ENCODE measurements at regions not wholly inside any gene's neighbourhood (a gene's known extent, or its start where the extent isn't known, plus 50 kb on each side); places are given as distances from the start of the nearest gene placed in this dataset.

DNA sequence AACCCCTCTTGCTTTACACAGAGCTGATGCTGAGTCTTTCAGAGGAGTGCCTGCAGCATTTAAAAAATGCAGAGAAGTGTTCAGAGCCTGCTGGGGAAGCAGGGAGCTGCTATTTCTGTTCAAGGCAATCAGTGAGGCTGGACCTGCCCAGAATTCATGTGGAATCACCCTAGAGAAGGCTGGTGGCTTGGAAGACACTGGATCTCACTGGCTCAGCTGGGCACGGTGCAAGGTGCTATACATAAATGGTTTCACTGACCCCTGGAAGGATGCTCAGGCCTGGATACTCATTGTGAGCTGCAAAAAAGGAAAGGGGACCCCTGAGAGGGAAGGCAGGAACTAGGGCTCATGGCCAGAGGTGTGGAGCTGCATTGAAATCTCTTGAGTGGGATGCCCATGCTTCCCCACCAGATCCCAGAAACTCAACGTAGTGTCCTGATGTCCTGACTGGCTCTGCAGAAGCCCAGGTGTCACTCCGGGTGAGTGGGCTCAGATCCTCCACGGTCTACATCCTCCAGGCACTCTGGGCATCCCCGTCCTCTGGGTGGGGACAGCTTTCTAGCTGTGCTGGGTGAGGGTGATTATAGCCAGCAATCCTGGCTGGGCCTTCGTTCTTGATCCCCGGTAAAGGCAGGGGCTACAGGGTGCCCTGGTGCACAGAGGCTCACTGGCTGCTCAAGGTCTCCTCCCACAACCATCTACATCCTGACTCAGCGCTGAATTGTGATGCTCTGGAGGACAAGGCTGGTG, 77.2 kb upstream of the TNS3 start:
- H3K79me2 ChIP-seq (ENCODE audit: insufficient read depth) = no peaks in the 10 kb centered on the region
- H3K9ac ChIP-seq = no peak overlapping the region
- POLR2A ChIA-PET = no interaction called here
- H3K27me3 ChIP-seq (ENCODE audit: insufficient read depth) = no peaks in the 10 kb centered on the region
- no peak overlapping the region for H3K4me3 ChIP-seq (ENCODE audit: low read depth in 2 of 2, low read length in 1 of 2)
- H4K20me1 ChIP-seq (ENCODE audit: insufficient read depth) = no peaks in the 10 kb centered on the region
- peaks cover 7% of the 10 kb centered on the region for H3F3A ChIP-seq (replicated peaks; ENCODE audit: insufficient read depth)
- H3K4me2 ChIP-seq = no peak overlapping the region
- peaks cover 7 to 22% of the 10 kb centered on the region in 2 experiments; a peak in 3 of 4 replicates for H3K4me1 ChIP-seq (ENCODE audit: control insufficient read depth in 1 of 2, insufficient read depth in 2 of 2, low read depth in 1 of 2, low read length in 1 of 2)
- DNase-seq = no peak
- 100% methylated on average over 1 of the region's 8 CpGs for WGBS (ENCODE audit: low lambda C conversion rate)
- TF ChIP-seq MEF2A (IDR thresholded peaks at IDR 0.05; ENCODE audit: borderline replicate concordance, low read depth) (no peak), RFX5 (IDR thresholded peaks at IDR 0.05; ENCODE audit: low read length) (no peak), MAX (IDR thresholded peaks at IDR 0.05; ENCODE audit: low read depth) (no peak)
- H3K9me2 ChIP-seq = no peaks in the 10 kb centered on the region
- no peaks in the 10 kb centered on the region for H3K36me3 ChIP-seq (replicated peaks in 1 of 2; ENCODE audit: control insufficient read depth in 1 of 2, insufficient read depth in 2 of 2, low read length in 1 of 2)
- CTCF ChIA-PET = interaction anchor here (1.2 to 1.7 kb wide), 3 partner anchors 17 to 393 kb away, joined by 4 to 6 read pairs (median 5); no protein-coding TSS in a partner anchor
- H3K27ac ChIP-seq (ENCODE audit: low read depth in 2 of 2, low read length in 1 of 2) = no peak overlapping the region
- no peak overlapping the region for H2AFZ ChIP-seq (ENCODE audit: low read depth)
- H3K9me3 ChIP-seq = no peaks in the 10 kb centered on the region

- TF ChIP-seq RFX5 (IDR thresholded peaks at IDR 0.05; ENCODE audit: low read length) = no peak
- TF ChIP-seq FOSL2 (IDR thresholded peaks at IDR 0.05; ENCODE audit: borderline replicate concordance, low read depth) = no peak
- TF ChIP-seq YY1 (IDR thresholded peaks at IDR 0.05; ENCODE audit: low read depth) = no peak
- no peak for TF ChIP-seq TEAD4 (IDR thresholded peaks at IDR 0.05; ENCODE audit: borderline replicate concordance, insufficient read depth)
- TF ChIP-seq ELF1 (IDR thresholded peaks at IDR 0.05) = no peak
- TF ChIP-seq EZH2phosphoT487 (IDR thresholded peaks at IDR 0.05; ENCODE audit: borderline replicate concordance, low read depth) = no peak
- TF ChIP-seq TCF12 (IDR thresholded peaks at IDR 0.05) = no peak
- no peak for TF ChIP-seq EP300 (IDR thresholded peaks at IDR 0.05; ENCODE audit: borderline replicate concordance in 1 of 2, low read depth in 1 of 2, low read length in 1 of 2)
- no peak for TF ChIP-seq MAX (IDR thresholded peaks at IDR 0.05; ENCODE audit: low read depth)
- no peak for TF ChIP-seq RCOR1 (IDR thresholded peaks at IDR 0.05; ENCODE audit: low read length)
- TF ChIP-seq RXRA (IDR thresholded peaks at IDR 0.05; ENCODE audit: borderline replicate concordance, low read depth) = no peak
- H3K79me2 ChIP-seq (ENCODE audit: insufficient read depth) = no peaks in the 10 kb centered on the region
- peaks cover 15 to 29% of the 10 kb centered on the region in 2 experiments; a peak in 3 of 4 replicates for H3K4me1 ChIP-seq (ENCODE audit: control insufficient read depth in 1 of 2, insufficient read depth in 2 of 2, low read depth in 1 of 2, low read length in 1 of 2)
- H3K4me3 ChIP-seq (ENCODE audit: low read depth in 2 of 2, low read length in 1 of 2) = no peak overlapping the region
- no peak for DNase-seq
- POLR2A ChIA-PET = no interaction called here
- H3F3A ChIP-seq (replicated peaks; ENCODE audit: insufficient read depth) = peaks cover 15% of the 10 kb centered on the region
- no peak overlapping the region for H3K9ac ChIP-seq
- H3K4me2 ChIP-seq = no peak overlapping the region
- CTCF ChIA-PET = no interaction called here
- H3K36me3 ChIP-seq (replicated peaks in 1 of 2; ENCODE audit: control insufficient read depth in 1 of 2, insufficient read depth in 2 of 2, low read length in 1 of 2) = no peaks in the 10 kb centered on the region
- no peak overlapping the region for H2AFZ ChIP-seq (ENCODE audit: low read depth)
- H3K9me3 ChIP-seq = no peaks in the 10 kb centered on the region
- H3K27ac ChIP-seq (ENCODE audit: low read depth in 2 of 2, low read length in 1 of 2) = no peak overlapping the region
- H3K27me3 ChIP-seq (ENCODE audit: insufficient read depth) = no peaks in the 10 kb centered on the region
- H4K20me1 ChIP-seq (ENCODE audit: insufficient read depth) = no peaks in the 10 kb centered on the region
- H3K9me2 ChIP-seq = no peaks in the 10 kb centered on the region
- 90% methylated on average over 8 of the region's 8 CpGs for WGBS (ENCODE audit: low lambda C conversion rate)
These were observed 75.2 kb upstream of the TNS3 start for GRCh38 chr7:47657126-47657525.

All from SK-N-SH (cell line).